Stimulated activated effector memory CD8-positive, alpha-beta T cell treated with anti-CD3 and anti-CD28 coated beads, Interleukin-12 subunit alpha, Interleukin-12 subunit beta, amount 100 ng/mL, for 72 hours (primary cell): ENCODE measurements at regions not wholly inside any gene's neighbourhood (a gene's known extent, or its start where the extent isn't known, plus 50 kb on each side); places are given as distances from the start of the nearest gene placed in this dataset.

Experiments
- ATAC-seq: fragments of 150-1000 bp; cut with Tn5 transposase; 2 replicates; pipeline ENCODE4 v1.10.0; 2021
- DNase-seq, 2 donors: peaks; one replicate each; pipeline ENCODE4 v3.0.0; 2021 to 2022; ENCODE audit warnings: low spot score in 2 of 2
- H3K27ac Mint-ChIP-seq: one replicate; pipeline ENCODE4 v1.8.0; 2022; ENCODE audit warnings: mild to moderate bottlenecking, mixed read lengths
- H3K36me3 Mint-ChIP-seq: one replicate; pipeline ENCODE4 v1.8.0; 2022; ENCODE audit warnings: mild to moderate bottlenecking, mixed read lengths
- H3K4me1 Mint-ChIP-seq: one replicate; pipeline ENCODE4 v1.8.0; 2022; ENCODE audit warnings: mixed read lengths
- H3K4me3 Mint-ChIP-seq: one replicate; pipeline ENCODE4 v1.8.0; 2022; ENCODE audit warnings: mild to moderate bottlenecking, mixed read lengths
- H3K9me3 Mint-ChIP-seq: one replicate; pipeline ENCODE4 v1.8.0; 2022; ENCODE audit warnings: mixed read lengths

DNA sequence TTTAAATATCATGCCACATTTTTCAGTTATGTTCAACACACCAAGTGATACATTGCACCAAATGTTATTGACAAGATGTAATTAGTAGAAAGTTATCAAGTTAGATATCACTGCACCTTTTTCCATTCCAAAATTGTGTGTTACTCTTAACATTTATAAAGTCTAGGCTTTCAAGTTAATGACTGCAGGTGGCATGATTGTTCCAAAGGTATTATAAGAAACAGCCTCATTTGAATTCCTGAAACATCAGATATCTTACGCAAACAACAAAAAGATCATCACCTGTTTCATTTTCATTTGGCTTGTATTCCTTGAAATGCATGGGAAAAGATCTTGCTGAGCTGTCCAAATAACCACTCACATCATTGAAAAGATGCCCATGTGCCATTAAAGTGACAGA, 1528.2 kb upstream of the ZEB2 start:
- Mint-ChIP-seq H3K4me1 (no peaks in the 10 kb centered on the region), H3K9me3 (peaks cover 5% of the 10 kb centered on the region)
- ATAC-seq: no peak

DNA sequence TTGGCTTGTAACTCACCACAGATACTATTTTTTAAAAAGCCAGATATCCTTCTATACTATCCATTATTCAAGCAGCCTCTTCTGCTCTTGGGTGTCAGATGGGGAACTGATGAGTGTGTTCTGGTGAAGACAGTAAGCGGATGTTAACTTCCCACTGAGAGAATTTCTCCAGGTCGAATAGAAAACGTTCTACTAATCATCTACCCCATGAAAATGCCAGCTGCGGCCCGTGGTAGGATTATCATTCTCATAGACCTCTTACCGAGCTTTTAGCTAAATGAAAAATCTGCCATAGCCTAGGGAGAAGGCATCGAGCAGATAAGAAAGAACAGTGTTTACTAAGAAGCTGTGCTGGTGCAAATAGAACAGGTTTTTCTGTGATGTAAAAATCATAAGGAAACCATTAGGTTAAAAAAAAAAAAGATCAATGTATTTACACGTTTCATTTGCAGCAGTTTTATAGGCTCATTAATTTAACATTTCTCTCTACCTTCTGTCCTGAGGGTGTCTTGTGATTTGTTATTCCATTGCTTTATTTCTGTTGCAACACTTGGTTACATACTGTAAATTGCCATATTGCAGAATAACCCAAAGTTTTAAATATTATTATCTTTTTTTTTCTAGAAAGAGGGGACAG, 1521.5 kb upstream of the ZEB2 start:
- Mint-ChIP-seq H3K36me3 (no peaks in the 10 kb centered on the region), H3K9me3 (no peaks in the 10 kb centered on the region), H3K4me3 (no peak overlapping the region), H3K4me1 (no peaks in the 10 kb centered on the region), H3K27ac (no peak overlapping the region)
- ATAC-seq (no peak), DNase-seq (no peak)

More for the DNA sequence above, 1528.2 kb upstream of the ZEB2 start:
- no peaks in the 10 kb centered on the region for H3K36me3 Mint-ChIP-seq
- DNase-seq: no peak
- H3K27ac Mint-ChIP-seq: no peak overlapping the region
- H3K4me3 Mint-ChIP-seq: no peak overlapping the region

DNA sequence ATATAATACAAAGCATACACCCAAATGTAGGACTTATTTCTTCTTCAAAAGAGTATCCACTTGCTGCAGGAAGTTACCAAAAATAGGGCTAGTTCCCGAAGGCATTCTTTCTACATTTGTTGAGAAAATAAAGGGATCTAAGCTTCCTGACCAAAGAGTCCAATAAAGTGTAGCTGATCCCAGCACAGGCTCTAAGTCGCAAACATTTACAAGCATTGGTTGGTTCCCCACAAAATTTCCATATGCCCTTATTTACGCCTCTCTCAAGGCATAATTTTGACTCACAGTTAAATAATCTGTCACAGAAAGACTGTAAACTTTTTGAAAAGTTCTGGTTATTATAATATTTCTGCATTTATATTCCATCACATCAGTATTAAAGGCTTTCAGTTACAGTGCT, 1520.1 kb upstream of the ZEB2 start:
- Mint-ChIP-seq H3K4me3 (no peak overlapping the region), H3K36me3 (no peaks in the 10 kb centered on the region), H3K27ac (no peak overlapping the region), H3K4me1 (no peaks in the 10 kb centered on the region), H3K9me3 (no peaks in the 10 kb centered on the region)
- no peak for DNase-seq
- no peak for ATAC-seq

DNA sequence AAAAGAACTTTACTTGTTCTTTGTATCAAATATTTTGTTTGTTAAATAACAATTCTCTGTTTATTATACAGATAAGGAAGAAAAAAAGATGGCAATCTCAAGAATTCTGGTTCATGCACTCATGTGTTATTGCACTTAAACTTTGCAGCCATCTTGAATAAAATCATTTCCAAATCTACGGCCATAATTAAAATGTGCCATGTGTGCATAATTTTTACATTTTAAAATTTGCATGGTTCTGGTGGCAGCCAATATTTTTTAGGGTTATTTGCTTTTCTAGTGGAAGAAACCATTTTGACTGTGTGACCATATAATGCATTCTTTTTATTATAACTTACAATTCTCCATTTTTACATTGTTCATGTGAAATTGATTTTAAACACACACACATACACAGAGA, 1518.1 kb upstream of the ZEB2 start:
- no peaks in the 10 kb centered on the region for H3K4me1 Mint-ChIP-seq
- ATAC-seq: no peak
- DNase-seq: no peak
- H3K36me3 Mint-ChIP-seq: no peaks in the 10 kb centered on the region
- H3K27ac Mint-ChIP-seq: no peak overlapping the region
- peaks cover under 1% of the 10 kb centered on the region for H3K9me3 Mint-ChIP-seq
- H3K4me3 Mint-ChIP-seq: no peak overlapping the region

DNA sequence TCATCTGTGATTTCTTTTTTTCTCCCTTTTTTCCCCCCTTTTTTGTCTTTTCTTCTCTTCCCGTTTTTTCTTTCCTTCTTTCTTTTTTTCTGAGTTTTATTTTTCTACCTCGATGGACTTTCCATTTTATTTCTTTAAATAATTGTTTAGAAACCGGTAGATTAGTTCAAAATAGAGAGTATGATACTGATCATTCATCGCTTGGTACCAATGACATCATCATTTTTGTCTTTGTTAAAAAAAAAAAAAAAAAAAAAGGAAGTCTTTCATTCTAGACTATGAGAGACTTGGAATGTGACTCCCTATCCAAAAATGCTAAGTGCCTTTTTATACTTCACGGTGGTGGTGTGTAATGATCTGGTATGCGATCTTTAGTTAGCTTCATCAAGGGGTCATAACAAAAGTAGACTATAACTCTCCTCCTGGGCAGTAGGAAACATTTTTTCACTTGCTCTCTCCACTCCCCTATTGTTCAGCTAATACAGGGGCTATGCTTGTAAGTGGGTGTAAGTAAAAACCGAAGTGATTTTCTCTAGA, 1517.5 kb upstream of the ZEB2 start:
- no peak for DNase-seq
- H3K9me3 Mint-ChIP-seq: peaks cover 3% of the 10 kb centered on the region
- no peaks in the 10 kb centered on the region for H3K4me1 Mint-ChIP-seq

DNA sequence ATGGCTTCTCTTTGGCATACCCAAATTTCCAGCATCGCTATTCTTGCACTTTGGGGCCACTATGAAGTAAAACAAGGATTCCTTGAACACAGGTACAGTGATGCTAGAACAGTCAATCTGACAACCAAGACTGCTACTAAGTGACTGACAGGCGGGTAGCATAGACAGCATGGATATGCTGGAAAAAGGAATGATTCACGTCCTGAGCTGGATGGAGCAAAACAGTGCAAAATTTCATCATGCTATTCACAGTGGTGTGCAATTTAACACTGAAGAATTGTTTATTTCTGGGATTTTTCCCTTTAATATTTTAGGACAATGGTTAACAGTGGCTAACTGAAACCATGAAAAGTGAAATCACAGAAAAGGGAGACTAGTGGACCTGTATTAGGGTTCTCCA, 1511.2 kb upstream of the ZEB2 start:
- no peak for DNase-seq
- no peaks in the 10 kb centered on the region for H3K4me1 Mint-ChIP-seq
- H3K9me3 Mint-ChIP-seq: peaks cover 18% of the 10 kb centered on the region
- H3K27ac Mint-ChIP-seq: no peak overlapping the region
- no peak for ATAC-seq
- no peak overlapping the region for H3K4me3 Mint-ChIP-seq
- H3K36me3 Mint-ChIP-seq: no peaks in the 10 kb centered on the region

More for the DNA sequence above, 1517.5 kb upstream of the ZEB2 start:
- Mint-ChIP-seq H3K36me3 (no peaks in the 10 kb centered on the region), H3K4me3 (no peak overlapping the region), H3K27ac (no peak overlapping the region)
- no peak for ATAC-seq

DNA sequence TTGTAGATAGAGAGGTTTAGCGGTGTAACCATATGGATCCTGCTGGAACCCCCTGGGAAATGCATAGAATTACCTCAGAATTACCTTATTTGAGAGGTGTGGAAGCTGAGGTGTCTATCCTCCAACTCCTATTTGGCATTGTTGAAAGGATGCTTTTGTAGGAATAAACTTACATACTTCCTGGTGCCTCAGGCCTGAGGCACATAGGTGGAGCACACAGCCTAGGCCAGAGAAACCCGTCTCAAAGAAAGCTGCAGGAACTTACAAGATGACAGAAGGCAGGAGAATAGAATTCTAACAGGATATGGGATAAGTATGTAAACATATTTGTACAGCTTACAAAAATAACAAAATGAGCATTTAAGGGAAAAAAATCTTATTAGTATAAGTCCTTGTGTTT, 1507.2 kb upstream of the ZEB2 start:
- DNase-seq (no peak), ATAC-seq (no peak)
- Mint-ChIP-seq H3K4me3 (no peak overlapping the region), H3K36me3 (no peaks in the 10 kb centered on the region), H3K4me1 (no peaks in the 10 kb centered on the region), H3K9me3 (peaks cover 15% of the 10 kb centered on the region), H3K27ac (no peak overlapping the region)

DNA sequence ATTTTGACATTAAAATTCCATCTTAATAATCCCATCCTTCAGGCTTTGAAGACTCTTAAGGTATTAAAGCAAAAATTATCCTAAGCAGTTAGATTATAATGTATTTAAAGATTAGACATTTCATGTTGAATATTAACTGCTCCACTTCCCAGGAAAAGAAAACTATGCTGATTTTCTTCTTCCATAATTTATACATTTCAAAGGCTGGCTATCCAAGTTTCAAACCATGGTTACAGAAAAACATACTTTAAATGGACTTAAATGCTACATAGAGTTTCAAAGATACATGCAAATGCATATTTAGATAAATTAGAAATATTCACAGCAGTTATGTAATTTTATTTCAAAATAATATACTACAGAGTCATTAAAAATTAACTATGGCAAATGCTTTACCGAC, 1505.6 kb upstream of the ZEB2 start:
- Mint-ChIP-seq H3K4me3 (no peak overlapping the region), H3K4me1 (no peaks in the 10 kb centered on the region), H3K36me3 (no peaks in the 10 kb centered on the region), H3K9me3 (peaks cover 16% of the 10 kb centered on the region), H3K27ac (no peak overlapping the region)
- ATAC-seq (no peak), DNase-seq (no peak)

DNA sequence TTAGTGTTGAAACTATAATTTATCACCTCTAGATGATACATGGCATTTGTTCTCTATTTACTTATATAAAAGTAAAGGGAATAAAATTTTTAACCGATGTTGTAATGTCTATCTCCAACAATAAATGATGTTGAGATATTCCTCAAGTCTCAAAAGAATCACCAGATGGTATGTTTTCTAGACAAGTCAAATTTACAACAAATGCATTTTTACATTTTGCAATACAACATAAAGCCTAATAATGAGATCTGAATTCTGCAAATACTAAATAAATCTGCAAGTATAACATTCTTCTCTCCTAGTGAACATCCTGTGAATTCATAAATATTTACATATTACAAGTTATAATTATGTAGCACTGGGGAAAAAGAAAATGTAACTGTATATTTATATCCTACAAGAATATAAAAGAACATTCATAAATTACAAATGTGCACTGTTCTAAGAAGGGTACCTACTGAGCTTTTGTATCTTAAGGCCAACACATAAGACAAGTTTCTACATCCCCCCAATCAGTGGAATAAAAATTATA, 1504.4 kb upstream of the ZEB2 start:
- DNase-seq: no peak
- Mint-ChIP-seq H3K4me1 (no peaks in the 10 kb centered on the region), H3K27ac (no peak overlapping the region), H3K9me3 (peaks cover 13% of the 10 kb centered on the region), H3K4me3 (no peak overlapping the region), H3K36me3 (no peaks in the 10 kb centered on the region)
- ATAC-seq: no peak

DNA sequence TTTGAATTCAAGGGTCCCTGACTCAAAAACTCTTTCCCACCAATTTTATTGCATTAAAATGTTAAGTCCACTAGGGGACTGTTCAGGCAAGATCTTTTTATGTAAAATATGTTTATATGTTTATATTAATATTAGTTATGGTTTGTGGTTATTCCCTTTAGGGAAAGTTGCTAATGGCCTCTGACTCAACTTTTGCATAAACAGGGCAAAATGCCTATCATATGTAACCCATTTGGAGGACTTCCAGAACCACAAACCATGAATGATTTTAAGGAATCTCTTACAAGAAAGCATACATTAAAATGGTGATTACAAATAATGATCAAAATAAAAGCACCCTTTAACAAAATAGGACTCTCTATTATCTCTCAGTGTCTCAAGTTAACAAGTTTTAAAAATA, 1484.5 kb upstream of the ZEB2 start:
- Mint-ChIP-seq H3K36me3 (no peaks in the 10 kb centered on the region), H3K9me3 (peaks cover 7% of the 10 kb centered on the region), H3K27ac (no peak overlapping the region), H3K4me1 (no peaks in the 10 kb centered on the region), H3K4me3 (no peak overlapping the region)
- DNase-seq: no peak
- ATAC-seq: no peak

DNA sequence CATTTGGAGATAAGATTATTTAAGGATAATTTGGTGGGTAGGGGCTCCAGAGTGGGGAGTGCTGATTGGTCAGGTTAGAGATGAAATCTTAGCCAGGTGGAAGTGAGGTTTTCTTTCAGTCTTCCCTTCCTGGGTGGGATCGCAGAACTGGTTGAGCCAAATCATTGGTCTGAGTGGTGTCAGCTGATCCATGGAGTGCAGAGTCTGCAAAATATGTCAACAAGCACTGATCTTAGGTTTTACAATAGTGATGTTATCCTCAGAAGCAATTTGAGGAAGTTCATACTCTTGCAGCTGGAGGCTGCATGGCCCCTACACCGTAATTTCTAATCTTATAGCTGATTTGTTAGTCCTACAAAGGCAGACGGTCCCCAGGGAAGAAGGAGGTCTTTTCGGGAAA, 1483.4 kb upstream of the ZEB2 start:
- H3K27ac Mint-ChIP-seq: no peak overlapping the region
- ATAC-seq: no peak
- no peaks in the 10 kb centered on the region for H3K4me1 Mint-ChIP-seq
- no peak overlapping the region for H3K4me3 Mint-ChIP-seq
- H3K9me3 Mint-ChIP-seq: peaks cover 7% of the 10 kb centered on the region
- no peaks in the 10 kb centered on the region for H3K36me3 Mint-ChIP-seq
- no peak for DNase-seq

DNA sequence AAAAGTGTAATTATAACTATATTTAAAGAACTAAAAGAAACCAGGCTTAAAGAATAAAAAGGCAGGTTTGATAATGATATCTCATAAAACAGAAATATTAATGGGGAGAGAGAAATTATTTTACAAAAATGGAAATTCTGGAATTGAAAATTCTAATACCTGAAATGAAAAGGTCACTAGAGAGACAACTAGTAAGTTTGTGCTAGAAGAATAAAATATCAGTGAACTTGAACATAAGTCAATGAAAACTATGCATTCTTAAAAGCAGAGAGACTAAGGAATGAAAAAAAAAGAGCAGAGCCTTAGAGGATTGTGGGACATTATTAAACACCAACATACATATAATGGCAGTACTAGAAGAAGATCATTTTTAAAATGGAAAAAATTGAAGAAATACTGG, 1475.0 kb upstream of the ZEB2 start:
- H3K27ac Mint-ChIP-seq: no peak overlapping the region
- DNase-seq: no peak
- H3K4me1 Mint-ChIP-seq: no peaks in the 10 kb centered on the region
- H3K4me3 Mint-ChIP-seq: no peak overlapping the region
- no peak for ATAC-seq
- no peaks in the 10 kb centered on the region for H3K36me3 Mint-ChIP-seq
- H3K9me3 Mint-ChIP-seq: peaks cover 16% of the 10 kb centered on the region

DNA sequence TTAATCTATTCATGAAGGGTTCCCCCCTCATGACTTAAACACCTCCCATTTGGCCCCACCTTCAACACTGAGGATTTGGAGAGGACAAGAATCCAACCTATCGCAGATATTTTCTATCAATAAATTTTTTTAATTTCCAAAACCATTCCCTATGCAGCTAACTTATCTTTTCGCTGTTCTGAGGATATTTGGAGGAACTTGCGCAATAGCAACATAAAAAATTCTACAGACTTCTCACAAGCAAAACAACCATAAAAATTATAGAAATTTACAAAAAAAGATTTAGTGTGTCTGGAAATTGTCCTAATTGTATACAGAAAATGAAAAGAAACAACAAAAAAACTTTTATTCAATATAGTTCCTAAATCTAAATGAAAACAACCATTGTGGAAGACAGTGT, 1472.7 kb upstream of the ZEB2 start:
- Mint-ChIP-seq H3K4me3 (no peak overlapping the region), H3K9me3 (peaks cover 15% of the 10 kb centered on the region), H3K36me3 (no peaks in the 10 kb centered on the region), H3K4me1 (no peaks in the 10 kb centered on the region), H3K27ac (no peak overlapping the region)
- ATAC-seq (no peak), DNase-seq (no peak)

DNA sequence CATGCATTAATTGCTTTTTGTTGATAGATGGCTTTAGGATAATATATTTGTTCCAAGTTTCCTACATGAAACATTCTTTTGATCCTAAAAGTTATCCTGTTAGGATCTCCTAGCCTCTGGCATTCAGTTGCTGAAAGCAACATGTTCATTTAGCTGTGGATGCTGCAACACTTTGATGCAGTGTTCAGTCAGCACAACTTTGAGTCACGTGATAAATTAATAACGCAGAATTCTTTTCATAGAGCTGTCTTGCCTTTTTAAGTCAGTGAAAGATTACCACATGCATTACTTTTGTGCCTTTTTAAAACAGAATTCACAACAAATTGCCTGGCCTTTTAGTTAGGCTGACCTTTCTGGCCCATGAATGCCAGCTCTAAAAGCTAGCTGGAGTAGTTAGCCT, 1467.9 kb upstream of the ZEB2 start:
- no peaks in the 10 kb centered on the region for H3K4me1 Mint-ChIP-seq
- no peak overlapping the region for H3K27ac Mint-ChIP-seq
- no peaks in the 10 kb centered on the region for H3K36me3 Mint-ChIP-seq
- DNase-seq (no peak), ATAC-seq (no peak)
- peaks cover 3% of the 10 kb centered on the region for H3K9me3 Mint-ChIP-seq
- no peak overlapping the region for H3K4me3 Mint-ChIP-seq

DNA sequence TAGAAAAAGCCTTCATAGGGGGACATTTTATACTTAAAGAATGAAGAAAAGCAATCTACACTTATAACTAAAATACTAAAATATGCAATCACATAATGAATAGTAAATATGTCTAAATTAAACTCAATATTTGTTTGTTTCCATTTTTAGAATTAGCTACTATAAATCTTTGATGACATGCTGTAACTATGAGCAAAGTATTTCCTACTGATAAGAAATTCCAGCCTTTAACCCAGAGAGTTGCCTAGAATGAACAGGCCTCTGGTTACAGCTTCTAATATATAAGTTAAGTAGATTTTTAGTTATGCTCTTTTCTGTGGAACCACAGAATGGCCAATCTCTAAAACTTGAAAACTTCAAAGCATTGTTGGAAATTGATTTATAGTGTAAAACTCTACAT, 1465.6 kb upstream of the ZEB2 start:
- H3K4me3 Mint-ChIP-seq: no peak overlapping the region
- no peaks in the 10 kb centered on the region for H3K4me1 Mint-ChIP-seq
- no peaks in the 10 kb centered on the region for H3K36me3 Mint-ChIP-seq
- peaks cover 3% of the 10 kb centered on the region for H3K9me3 Mint-ChIP-seq
- ATAC-seq (no peak), DNase-seq (no peak)
- H3K27ac Mint-ChIP-seq: no peak overlapping the region

DNA sequence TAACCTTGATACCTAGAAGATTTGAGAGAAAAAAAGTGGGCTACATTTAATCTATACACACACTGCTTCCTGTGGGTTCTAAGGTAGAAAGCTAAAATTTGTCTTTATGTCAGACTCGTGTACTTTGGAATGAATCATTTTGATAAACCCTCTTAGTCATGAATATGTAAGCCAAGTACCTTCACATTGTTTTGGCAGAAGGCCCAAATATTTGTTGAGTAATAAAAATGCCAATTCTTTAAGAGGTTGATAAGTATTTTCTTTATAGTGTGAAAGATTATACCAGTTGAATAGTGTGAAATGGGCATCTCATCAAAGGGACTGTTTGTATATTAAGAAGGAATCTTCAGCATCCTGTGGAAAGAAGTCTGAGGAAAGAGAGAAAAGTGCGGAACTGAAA, 1464.7 kb upstream of the ZEB2 start:
- Mint-ChIP-seq H3K4me3 (no peak overlapping the region), H3K27ac (no peak overlapping the region), H3K4me1 (no peaks in the 10 kb centered on the region), H3K36me3 (no peaks in the 10 kb centered on the region), H3K9me3 (peaks cover 3% of the 10 kb centered on the region)
- ATAC-seq (no peak), DNase-seq (no peak)
